ENCODE measurements at regions not wholly inside any gene's neighbourhood (a gene's known extent, or its start where the extent isn't known, plus 50 kb on each side); places are given as distances from the start of the nearest gene placed in this dataset.
"Not testable (repeated sequence)": the region's sequence is repeated elsewhere in the genome, so short reads cannot be mapped to it uniquely, and the experiment has no call there.

- Histone ChIP-seq H3K9me3 (ENCODE audit: low read depth) (no peaks in the 10 kb centered on the region), H4K20me1 (ENCODE audit: insufficient read depth, poor library complexity, severe bottlenecking) (no peaks in the 10 kb centered on the region), H3K79me2 (no peaks in the 10 kb centered on the region), H3K27me3 (no peaks in the 10 kb centered on the region), H3K9me2 (replicated peaks; ENCODE audit: insufficient read depth) (no peaks in the 10 kb centered on the region), H3K27ac (no peak overlapping the region), H3K4me1 (ENCODE audit: insufficient read depth) (no peaks in the 10 kb centered on the region), H3K36me3 (replicated peaks; ENCODE audit: insufficient read depth, low read depth) (no peaks in the 10 kb centered on the region), H3K4me2 (no peak overlapping the region), H3K4me3 (no peak overlapping the region), H2AFZ (no peak overlapping the region)
- TF ChIP-seq, protein P1, sequence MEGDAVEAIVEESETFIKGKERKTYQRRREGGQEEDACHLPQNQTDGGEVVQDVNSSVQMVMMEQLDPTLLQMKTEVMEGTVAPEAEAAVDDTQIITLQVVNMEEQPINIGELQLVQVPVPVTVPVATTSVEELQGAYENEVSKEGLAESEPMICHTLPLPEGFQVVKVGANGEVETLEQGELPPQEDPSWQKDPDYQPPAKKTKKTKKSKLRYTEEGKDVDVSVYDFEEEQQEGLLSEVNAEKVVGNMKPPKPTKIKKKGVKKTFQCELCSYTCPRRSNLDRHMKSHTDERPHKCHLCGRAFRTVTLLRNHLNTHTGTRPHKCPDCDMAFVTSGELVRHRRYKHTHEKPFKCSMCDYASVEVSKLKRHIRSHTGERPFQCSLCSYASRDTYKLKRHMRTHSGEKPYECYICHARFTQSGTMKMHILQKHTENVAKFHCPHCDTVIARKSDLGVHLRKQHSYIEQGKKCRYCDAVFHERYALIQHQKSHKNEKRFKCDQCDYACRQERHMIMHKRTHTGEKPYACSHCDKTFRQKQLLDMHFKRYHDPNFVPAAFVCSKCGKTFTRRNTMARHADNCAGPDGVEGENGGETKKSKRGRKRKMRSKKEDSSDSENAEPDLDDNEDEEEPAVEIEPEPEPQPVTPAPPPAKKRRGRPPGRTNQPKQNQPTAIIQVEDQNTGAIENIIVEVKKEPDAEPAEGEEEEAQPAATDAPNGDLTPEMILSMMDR (IDR thresholded peaks at IDR 0.05; ENCODE audit: poor library complexity): no peak
- TF ChIP-seq EZH2phosphoT487 (IDR thresholded peaks at IDR 0.05; ENCODE audit: low read depth, severe bottlenecking, unreplicated experiment) (no peak), EZH2 (IDR thresholded peaks at IDR 0.05; ENCODE audit: borderline replicate concordance) (no peak)
- no peak for DNase-seq (ENCODE audit: low spot score)
- WGBS (ENCODE audit: low lambda C conversion rate, missing lambda C conversion rate): 82% methylated on average over 2 of the region's 2 CpGs
Observed at GRCh38 chr3:154642145-154642544, 212.2 kb upstream of the GPR149 start.

GRCh38 chr3:154625756-154626155, 195.8 kb upstream of the GPR149 start:
- Histone ChIP-seq H3K9me2 (replicated peaks; ENCODE audit: insufficient read depth) (no peaks in the 10 kb centered on the region), H3K4me1 (ENCODE audit: insufficient read depth) (no peaks in the 10 kb centered on the region), H2AFZ (no peak overlapping the region), H3K27me3 (no peaks in the 10 kb centered on the region), H3K4me2 (no peak overlapping the region), H3K4me3 (no peak overlapping the region), H3K9me3 (ENCODE audit: low read depth) (no peaks in the 10 kb centered on the region), H3K36me3 (replicated peaks; ENCODE audit: insufficient read depth, low read depth) (no peaks in the 10 kb centered on the region), H3K27ac (no peak overlapping the region), H4K20me1 (ENCODE audit: insufficient read depth, poor library complexity, severe bottlenecking) (no peaks in the 10 kb centered on the region), H3K79me2 (no peaks in the 10 kb centered on the region)
- WGBS (ENCODE audit: low lambda C conversion rate, missing lambda C conversion rate): 87% methylated on average over 3 of the region's 3 CpGs
- DNase-seq (ENCODE audit: low spot score): no peak
- TF ChIP-seq, protein P1 (IDR thresholded peaks at IDR 0.05; ENCODE audit: poor library complexity): no peak
- no peak for TF ChIP-seq EZH2phosphoT487 (IDR thresholded peaks at IDR 0.05; ENCODE audit: low read depth, severe bottlenecking, unreplicated experiment)

- not testable (repeated sequence) for H3K9me2 ChIP-seq (replicated peaks; ENCODE audit: insufficient read depth); H3K27me3 ChIP-seq; DNase-seq (ENCODE audit: low spot score); H3K4me1 ChIP-seq (ENCODE audit: insufficient read depth); H2AFZ ChIP-seq; H3K4me3 ChIP-seq; H3K79me2 ChIP-seq; H3K27ac ChIP-seq; H3K4me2 ChIP-seq; H3K36me3 ChIP-seq (replicated peaks; ENCODE audit: insufficient read depth, low read depth); H3K9me3 ChIP-seq (ENCODE audit: low read depth); H4K20me1 ChIP-seq (ENCODE audit: insufficient read depth, poor library complexity, severe bottlenecking)
- WGBS (ENCODE audit: low lambda C conversion rate, missing lambda C conversion rate): 94% methylated on average over 10 of the region's 10 CpGs
Observed at GRCh38 chr3:154619621-154620020, 189.6 kb upstream of the GPR149 start.

- Histone ChIP-seq H3K27me3 (no peaks in the 10 kb centered on the region), H3K9me3 (ENCODE audit: low read depth) (no peaks in the 10 kb centered on the region), H3K79me2 (no peaks in the 10 kb centered on the region), H2AFZ (no peak overlapping the region), H3K4me1 (ENCODE audit: insufficient read depth) (no peaks in the 10 kb centered on the region), H3K27ac (no peak overlapping the region), H3K4me3 (no peak overlapping the region), H3K9me2 (replicated peaks; ENCODE audit: insufficient read depth) (no peaks in the 10 kb centered on the region), H3K36me3 (replicated peaks; ENCODE audit: insufficient read depth, low read depth) (no peaks in the 10 kb centered on the region), H3K4me2 (no peak overlapping the region), H4K20me1 (ENCODE audit: insufficient read depth, poor library complexity, severe bottlenecking) (no peaks in the 10 kb centered on the region)
- WGBS (ENCODE audit: low lambda C conversion rate, missing lambda C conversion rate): 74% methylated on average over 4 of the region's 4 CpGs
- no peak for TF ChIP-seq EZH2phosphoT487 (IDR thresholded peaks at IDR 0.05; ENCODE audit: low read depth, severe bottlenecking, unreplicated experiment)
- TF ChIP-seq EZH2 (IDR thresholded peaks at IDR 0.05; ENCODE audit: borderline replicate concordance): no peak
- TF ChIP-seq, protein P1 (IDR thresholded peaks at IDR 0.05; ENCODE audit: poor library complexity): no peak
- DNase-seq (ENCODE audit: low spot score): no peak
Observed at GRCh38 chr3:154616298-154616697, 186.3 kb upstream of the GPR149 start.

Measured in hepatocyte (in vitro differentiated cells).